ENCODE measurements at regions not wholly inside any gene's neighbourhood (a gene's known extent, or its start where the extent isn't known, plus 50 kb on each side); places are given as distances from the start of the nearest gene placed in this dataset.

DNA sequence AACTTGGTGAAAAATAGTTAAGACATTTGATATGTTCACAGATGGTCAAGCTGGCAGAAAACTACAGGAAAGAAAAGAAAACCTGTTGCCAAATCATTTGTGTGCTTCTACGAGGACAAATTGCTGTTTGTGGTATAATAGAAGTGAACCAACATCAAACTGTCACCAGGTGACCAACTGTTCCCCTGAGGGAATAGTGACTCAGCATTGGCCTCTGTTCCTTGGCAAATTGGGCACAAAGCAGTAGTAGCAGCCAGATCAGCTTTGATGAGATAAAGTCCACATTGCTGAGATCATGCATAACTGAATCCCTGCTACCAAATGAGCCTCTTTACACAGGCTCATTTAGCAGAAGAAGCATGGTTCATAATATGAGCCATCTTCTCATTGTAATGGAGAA lies 103.5 kb downstream of the POSTN start:
- Histone ChIP-seq H3K9ac (ENCODE audit: low read length) (no peak overlapping the region), H3K4me3 (ENCODE audit: low read length) (no peak overlapping the region), H3K27ac (ENCODE audit: low read depth, low read length) (no peak overlapping the region), H2BK120ac (ENCODE audit: low read depth, low read length) (no peak overlapping the region), H3K4me1 (ENCODE audit: control insufficient read depth, low read depth, low read length) (no peaks in the 10 kb centered on the region), H3K4me2 (ENCODE audit: low read length) (no peak overlapping the region), H3K36me3 (ENCODE audit: control insufficient read depth, insufficient read depth, low read length) (no peaks in the 10 kb centered on the region), H3K79me2 (ENCODE audit: control insufficient read depth, insufficient read depth, low read length) (no peaks in the 10 kb centered on the region), H2BK15ac (replicated peaks; ENCODE audit: low read depth) (no peak overlapping the region), H3K27me3 (ENCODE audit: insufficient read depth, low read length, poor library complexity) (no peaks in the 10 kb centered on the region), H3K4ac (ENCODE audit: low read depth, low read length) (no peak overlapping the region), H3K18ac (ENCODE audit: low read length) (no peak overlapping the region), H4K8ac (ENCODE audit: low read depth, low read length) (no peak overlapping the region), H3K23ac (ENCODE audit: low read length) (no peak overlapping the region), H3K56ac (ENCODE audit: low read length) (no peak overlapping the region), H2AK5ac (ENCODE audit: low read length) (no peak overlapping the region), H2BK5ac (ENCODE audit: low read length) (no peak overlapping the region), H3K79me1 (ENCODE audit: low read length) (no peaks in the 10 kb centered on the region), H4K5ac (ENCODE audit: low read length) (no peak overlapping the region)
- no peak for DNase-seq
- WGBS (ENCODE audit: extremely low coverage, insufficient coverage, low lambda C conversion rate), result no CpG with 5 or more reads among the region's 1 CpG

GRCh38 chr13:37493775-37494174 lies 104.8 kb downstream of the POSTN start:
- no peak overlapping the region for H3K18ac ChIP-seq (ENCODE audit: low read length)
- no peaks in the 10 kb centered on the region for H3K36me3 ChIP-seq (ENCODE audit: control insufficient read depth, insufficient read depth, low read length)
- no peak overlapping the region for H3K4ac ChIP-seq (ENCODE audit: low read depth, low read length)
- no CpG with 5 or more reads among the region's 3 CpGs for WGBS (ENCODE audit: extremely low coverage, insufficient coverage, low lambda C conversion rate)
- H2BK5ac ChIP-seq (ENCODE audit: low read length), result no peak overlapping the region
- no peak overlapping the region for H3K23ac ChIP-seq (ENCODE audit: low read length)
- no peaks in the 10 kb centered on the region for H3K27me3 ChIP-seq (ENCODE audit: insufficient read depth, low read length, poor library complexity)
- H3K56ac ChIP-seq (ENCODE audit: low read length), result no peak overlapping the region
- H3K4me2 ChIP-seq (ENCODE audit: low read length), result no peak overlapping the region
- no peak overlapping the region for H4K8ac ChIP-seq (ENCODE audit: low read depth, low read length)
- no peak overlapping the region for H3K9ac ChIP-seq (ENCODE audit: low read length)
- no peak for DNase-seq
- H3K27ac ChIP-seq (ENCODE audit: low read depth, low read length), result no peak overlapping the region
- H2BK120ac ChIP-seq (ENCODE audit: low read depth, low read length), result no peak overlapping the region
- no peak overlapping the region for H4K5ac ChIP-seq (ENCODE audit: low read length)
- no peaks in the 10 kb centered on the region for H3K4me1 ChIP-seq (ENCODE audit: control insufficient read depth, low read depth, low read length)
- no peak overlapping the region for H2AK5ac ChIP-seq (ENCODE audit: low read length)
- no peaks in the 10 kb centered on the region for H3K79me2 ChIP-seq (ENCODE audit: control insufficient read depth, insufficient read depth, low read length)
- no peak overlapping the region for H2BK15ac ChIP-seq (replicated peaks; ENCODE audit: low read depth)
- no peaks in the 10 kb centered on the region for H3K79me1 ChIP-seq (ENCODE audit: low read length)
- H3K4me3 ChIP-seq (ENCODE audit: low read length), result no peak overlapping the region

DNA sequence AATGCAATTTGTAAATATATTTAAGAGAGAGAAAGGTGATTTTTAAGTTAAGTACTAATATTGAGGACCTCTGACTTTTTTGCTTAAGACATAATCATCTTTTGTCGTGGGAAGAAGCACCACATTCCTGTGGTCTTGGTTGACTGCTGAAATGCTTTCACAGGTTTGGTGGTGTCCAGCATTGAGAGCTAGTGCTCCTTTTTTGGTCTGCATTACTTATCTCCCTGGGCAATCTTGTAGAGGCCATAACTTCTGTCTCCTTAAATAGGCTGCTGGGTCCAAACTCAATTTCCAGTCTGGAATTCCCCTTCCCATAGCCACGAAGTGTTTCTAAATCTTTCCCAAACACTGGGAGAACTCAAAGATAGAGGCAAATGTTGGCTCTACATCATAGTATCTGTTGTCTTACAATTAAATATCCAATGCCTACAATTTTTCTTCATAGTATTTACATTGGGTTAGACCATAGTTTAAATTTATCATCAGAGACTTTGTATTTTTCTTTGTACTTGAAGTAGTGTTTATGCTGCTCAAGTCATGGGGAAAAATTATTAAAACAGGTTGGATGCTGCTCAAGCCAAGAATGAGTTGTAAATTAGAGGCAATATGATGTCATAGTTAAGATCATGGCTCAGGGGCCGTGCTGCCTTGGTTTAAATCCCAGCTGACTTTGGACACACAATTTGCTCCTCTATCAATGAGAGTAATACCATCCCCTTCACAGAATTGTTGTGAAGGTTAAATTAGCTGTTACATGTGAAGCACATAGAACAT lies 105.6 kb downstream of the POSTN start:
- Histone ChIP-seq H3K4me1 (ENCODE audit: control insufficient read depth, low read depth, low read length) (no peaks in the 10 kb centered on the region), H2BK5ac (ENCODE audit: low read length) (no peak overlapping the region), H3K27me3 (ENCODE audit: insufficient read depth, low read length, poor library complexity) (no peaks in the 10 kb centered on the region), H3K56ac (ENCODE audit: low read length) (no peak overlapping the region), H3K4ac (ENCODE audit: low read depth, low read length) (no peak overlapping the region), H3K18ac (ENCODE audit: low read length) (no peak overlapping the region), H2BK15ac (replicated peaks; ENCODE audit: low read depth) (no peak overlapping the region), H4K8ac (ENCODE audit: low read depth, low read length) (no peak overlapping the region), H3K23ac (ENCODE audit: low read length) (no peak overlapping the region), H3K36me3 (ENCODE audit: control insufficient read depth, insufficient read depth, low read length) (no peaks in the 10 kb centered on the region), H3K9ac (ENCODE audit: low read length) (no peak overlapping the region), H3K4me2 (ENCODE audit: low read length) (no peak overlapping the region), H3K79me2 (ENCODE audit: control insufficient read depth, insufficient read depth, low read length) (no peaks in the 10 kb centered on the region), H2AK5ac (ENCODE audit: low read length) (no peak overlapping the region), H3K4me3 (ENCODE audit: low read length) (no peak overlapping the region), H3K27ac (ENCODE audit: low read depth, low read length) (no peak overlapping the region), H3K79me1 (ENCODE audit: low read length) (no peaks in the 10 kb centered on the region), H4K5ac (ENCODE audit: low read length) (no peak overlapping the region), H2BK120ac (ENCODE audit: low read depth, low read length) (no peak overlapping the region)
- no CpG with 5 or more reads among the region's 3 CpGs for WGBS (ENCODE audit: extremely low coverage, insufficient coverage, low lambda C conversion rate)
- no peak for DNase-seq

DNA sequence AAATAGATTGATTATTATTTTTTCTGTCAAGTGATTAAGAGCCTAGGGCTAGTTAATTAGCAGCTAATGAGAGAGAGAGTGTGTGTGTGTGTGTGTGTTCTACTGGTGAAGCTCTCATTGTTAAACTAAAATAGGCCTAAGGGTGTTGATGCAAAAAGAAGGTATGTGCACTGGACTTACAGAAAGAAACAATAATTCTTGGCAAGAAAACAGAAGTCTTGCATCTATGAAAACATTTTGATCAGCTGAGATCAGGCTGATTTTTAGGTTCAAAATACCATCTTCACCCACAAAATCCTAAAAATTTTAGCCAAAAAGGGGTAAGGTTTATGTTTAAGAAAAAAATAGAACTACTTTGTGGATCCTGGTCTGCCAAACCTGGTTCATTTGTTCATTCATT lies 106.5 kb downstream of the POSTN start:
- Histone ChIP-seq H2BK120ac (ENCODE audit: low read depth, low read length) (no peak overlapping the region), H3K27ac (ENCODE audit: low read depth, low read length) (no peak overlapping the region), H3K9ac (ENCODE audit: low read length) (no peak overlapping the region), H4K5ac (ENCODE audit: low read length) (no peak overlapping the region), H3K27me3 (ENCODE audit: insufficient read depth, low read length, poor library complexity) (no peaks in the 10 kb centered on the region), H3K36me3 (ENCODE audit: control insufficient read depth, insufficient read depth, low read length) (no peaks in the 10 kb centered on the region), H3K4me1 (ENCODE audit: control insufficient read depth, low read depth, low read length) (no peaks in the 10 kb centered on the region), H3K56ac (ENCODE audit: low read length) (no peak overlapping the region), H2BK5ac (ENCODE audit: low read length) (no peak overlapping the region), H3K18ac (ENCODE audit: low read length) (no peak overlapping the region), H3K23ac (ENCODE audit: low read length) (no peak overlapping the region), H3K4ac (ENCODE audit: low read depth, low read length) (no peak overlapping the region), H3K79me2 (ENCODE audit: control insufficient read depth, insufficient read depth, low read length) (no peaks in the 10 kb centered on the region), H2BK15ac (replicated peaks; ENCODE audit: low read depth) (no peak overlapping the region), H4K8ac (ENCODE audit: low read depth, low read length) (no peak overlapping the region), H3K79me1 (ENCODE audit: low read length) (no peaks in the 10 kb centered on the region), H3K4me2 (ENCODE audit: low read length) (no peak overlapping the region), H3K4me3 (ENCODE audit: low read length) (no peak overlapping the region), H2AK5ac (ENCODE audit: low read length) (no peak overlapping the region)
- DNase-seq, result no peak

GRCh38 chr13:37491661-37492060 lies 106.9 kb downstream of the POSTN start:
- DNase-seq, result no peak
- Histone ChIP-seq H3K79me2 (ENCODE audit: control insufficient read depth, insufficient read depth, low read length) (no peaks in the 10 kb centered on the region), H3K4me2 (ENCODE audit: low read length) (no peak overlapping the region), H3K4me1 (ENCODE audit: control insufficient read depth, low read depth, low read length) (no peaks in the 10 kb centered on the region), H3K27ac (ENCODE audit: low read depth, low read length) (no peak overlapping the region), H2BK15ac (replicated peaks; ENCODE audit: low read depth) (no peak overlapping the region), H3K9ac (ENCODE audit: low read length) (no peak overlapping the region), H2AK5ac (ENCODE audit: low read length) (no peak overlapping the region), H3K27me3 (ENCODE audit: insufficient read depth, low read length, poor library complexity) (no peaks in the 10 kb centered on the region), H4K5ac (ENCODE audit: low read length) (no peak overlapping the region), H2BK5ac (ENCODE audit: low read length) (no peak overlapping the region), H3K4me3 (ENCODE audit: low read length) (no peak overlapping the region), H3K18ac (ENCODE audit: low read length) (no peak overlapping the region), H3K79me1 (ENCODE audit: low read length) (no peaks in the 10 kb centered on the region), H3K23ac (ENCODE audit: low read length) (no peak overlapping the region), H2BK120ac (ENCODE audit: low read depth, low read length) (no peak overlapping the region), H3K56ac (ENCODE audit: low read length) (no peak overlapping the region), H3K36me3 (ENCODE audit: control insufficient read depth, insufficient read depth, low read length) (no peaks in the 10 kb centered on the region), H3K4ac (ENCODE audit: low read depth, low read length) (no peak overlapping the region), H4K8ac (ENCODE audit: low read depth, low read length) (no peak overlapping the region)
- no CpG with 5 or more reads among the region's 3 CpGs for WGBS (ENCODE audit: extremely low coverage, insufficient coverage, low lambda C conversion rate)

GRCh38 chr13:37490176-37490779 lies 108.3 kb downstream of the POSTN start:
- H3K4me1 ChIP-seq (ENCODE audit: control insufficient read depth, low read depth, low read length), result no peaks in the 10 kb centered on the region
- no peaks in the 10 kb centered on the region for H3K79me1 ChIP-seq (ENCODE audit: low read length)
- H4K5ac ChIP-seq (ENCODE audit: low read length), result no peak overlapping the region
- no peak overlapping the region for H3K18ac ChIP-seq (ENCODE audit: low read length)
- no peak overlapping the region for H3K56ac ChIP-seq (ENCODE audit: low read length)
- H3K36me3 ChIP-seq (ENCODE audit: control insufficient read depth, insufficient read depth, low read length), result no peaks in the 10 kb centered on the region
- H3K23ac ChIP-seq (ENCODE audit: low read length), result no peak overlapping the region
- H2AK5ac ChIP-seq (ENCODE audit: low read length), result no peak overlapping the region
- no peaks in the 10 kb centered on the region for H3K79me2 ChIP-seq (ENCODE audit: control insufficient read depth, insufficient read depth, low read length)
- H3K9ac ChIP-seq (ENCODE audit: low read length), result no peak overlapping the region
- WGBS (ENCODE audit: extremely low coverage, insufficient coverage, low lambda C conversion rate), result no CpG with 5 or more reads among the region's 5 CpGs
- no peaks in the 10 kb centered on the region for H3K27me3 ChIP-seq (ENCODE audit: insufficient read depth, low read length, poor library complexity)
- H3K4ac ChIP-seq (ENCODE audit: low read depth, low read length), result no peak overlapping the region
- H4K8ac ChIP-seq (ENCODE audit: low read depth, low read length), result no peak overlapping the region
- H3K4me3 ChIP-seq (ENCODE audit: low read length), result no peak overlapping the region
- no peak overlapping the region for H3K27ac ChIP-seq (ENCODE audit: low read depth, low read length)
- no peak overlapping the region for H2BK120ac ChIP-seq (ENCODE audit: low read depth, low read length)
- no peak overlapping the region for H3K4me2 ChIP-seq (ENCODE audit: low read length)
- no peak for DNase-seq
- no peak overlapping the region for H2BK15ac ChIP-seq (replicated peaks; ENCODE audit: low read depth)
- no peak overlapping the region for H2BK5ac ChIP-seq (ENCODE audit: low read length)

All from mesendoderm (in vitro differentiated cells).